HG03159 (cell line): ENCODE measurements at regions not wholly inside any gene's neighbourhood (a gene's known extent, or its start where the extent isn't known, plus 50 kb on each side); places are given as distances from the start of the nearest gene placed in this dataset.
"Not testable (repeated sequence)": the region's sequence is repeated elsewhere in the genome, so short reads cannot be mapped to it uniquely, and the experiment has no call there.

Source experiments
- ATAC-seq: cut with Tn5 transposase; IDR thresholded peaks from one replicate; pipeline ENCODE4 v1.9.1; 2021; ENCODE audit warnings: mild to moderate bottlenecking, moderate library complexity; ENCODE audit not compliant: unreplicated experiment

DNA sequence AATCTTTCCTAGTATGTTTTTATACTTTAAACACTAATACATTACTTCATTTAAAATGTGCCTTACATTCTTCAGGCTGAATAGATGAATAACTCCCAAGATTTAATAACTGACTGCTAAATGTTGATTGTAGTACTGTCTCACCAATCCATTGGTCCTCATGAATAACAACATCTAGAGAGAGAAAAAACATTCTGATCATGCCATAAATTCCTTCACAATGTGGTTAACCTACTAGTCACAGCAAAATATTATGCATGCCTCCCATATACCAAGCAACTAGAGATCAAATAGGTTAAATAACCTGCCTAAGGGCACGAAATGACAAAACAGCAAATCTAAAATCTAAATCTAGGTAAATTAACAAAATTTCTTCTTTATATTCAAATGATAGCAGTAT is 66.2 kb downstream of the SYT15 start:
- not testable (repeated sequence) for ATAC-seq

DNA sequence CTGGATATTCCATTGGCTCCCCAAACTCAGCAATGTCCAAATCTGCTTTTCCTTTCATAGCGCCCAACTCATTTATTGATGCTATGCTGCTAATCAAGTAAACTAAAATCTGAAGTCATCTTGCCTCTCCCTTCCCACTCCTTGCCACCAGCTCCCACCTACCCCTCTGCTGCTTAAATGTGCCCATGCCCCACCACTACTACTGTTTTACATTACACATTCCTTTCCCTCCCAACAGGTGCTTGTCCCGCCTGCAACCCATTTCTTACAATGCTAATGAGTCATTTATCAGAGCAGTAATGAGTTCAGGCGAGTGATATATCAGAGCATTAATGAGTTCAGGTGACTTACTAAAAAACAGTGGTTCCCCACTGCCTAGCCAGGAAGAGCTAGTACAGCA is 67.2 kb downstream of the SYT15 start:
- not testable (repeated sequence) for ATAC-seq

DNA sequence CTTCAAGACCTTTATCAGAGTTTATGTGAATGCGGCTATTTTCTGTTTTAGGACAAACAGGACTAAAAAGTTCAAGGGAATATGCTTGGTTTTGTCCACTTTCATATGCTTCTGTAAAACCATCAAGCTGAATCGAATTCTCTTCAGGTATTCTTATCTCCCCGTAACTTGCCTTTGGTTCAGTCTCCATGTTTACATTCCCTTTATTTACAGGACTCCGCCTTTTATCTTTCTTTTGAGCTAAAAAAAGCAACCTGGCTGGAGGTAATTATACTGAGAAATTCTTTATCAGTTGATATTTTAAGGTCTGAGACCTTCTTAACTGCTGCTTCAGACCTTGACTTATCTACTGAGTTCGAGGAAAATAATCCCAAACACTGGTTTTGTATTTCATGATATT is 72.0 kb downstream of the SYT15 start:
- not testable (repeated sequence) for ATAC-seq

GRCh38 chr10:46657437-46657836 is 78.5 kb downstream of the SYT15 start:
- ATAC-seq, result not testable (repeated sequence)

DNA sequence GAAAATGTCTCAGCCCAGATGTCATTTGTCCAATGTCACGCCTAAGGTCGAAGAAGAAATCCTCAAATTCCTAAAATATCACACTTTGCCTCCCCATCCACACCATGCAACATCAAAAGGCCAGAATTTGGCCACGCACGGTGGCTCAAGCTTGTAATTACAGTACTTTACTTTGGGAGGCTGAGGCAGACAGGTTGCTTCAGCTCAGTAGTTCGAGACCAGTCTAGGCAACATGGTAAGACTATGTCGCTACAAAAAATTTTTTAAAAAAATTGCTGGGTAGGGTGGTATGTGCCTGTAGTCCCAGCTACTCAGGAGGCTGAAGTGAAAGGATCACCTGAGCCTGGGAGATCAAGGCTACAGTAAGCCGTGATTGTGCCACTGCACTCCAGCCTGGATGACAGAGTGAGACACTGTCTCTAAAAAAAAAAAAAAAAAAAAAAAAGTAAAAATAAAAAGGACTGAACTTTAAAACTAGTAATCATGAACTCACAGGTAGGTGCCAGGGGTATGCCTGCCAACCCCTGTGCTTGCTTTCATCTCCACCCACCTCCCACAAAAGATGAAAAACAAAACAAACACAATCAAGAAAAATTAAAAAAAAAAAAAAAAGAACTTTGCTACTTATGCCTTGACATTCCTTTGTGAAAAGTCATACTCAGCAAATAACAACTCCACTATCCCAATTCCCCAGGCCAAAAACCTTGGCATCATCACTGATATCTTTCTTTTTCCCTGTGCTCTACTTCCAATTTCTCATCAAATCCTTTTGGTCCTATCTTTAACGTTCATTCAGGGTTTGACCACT is 81.3 kb downstream of the SYT15 start:
- not testable (repeated sequence) for ATAC-seq

DNA sequence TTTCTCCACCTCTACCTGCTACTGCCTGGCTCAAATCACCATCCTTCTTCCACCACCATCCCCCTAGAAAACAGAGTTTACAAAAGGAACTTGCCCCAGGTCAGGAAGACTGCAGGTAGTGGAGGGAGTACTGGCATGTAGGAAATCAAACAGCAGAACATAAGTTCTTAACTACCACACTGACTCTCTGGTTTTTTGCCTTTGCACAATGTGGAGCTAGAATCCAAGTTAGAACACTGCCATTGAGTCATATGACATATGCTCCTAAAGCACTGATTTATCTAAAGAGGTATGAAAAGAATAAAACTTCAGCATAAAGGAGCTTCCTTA is 81.9 kb downstream of the SYT15 start:
- not testable (repeated sequence) for ATAC-seq

DNA sequence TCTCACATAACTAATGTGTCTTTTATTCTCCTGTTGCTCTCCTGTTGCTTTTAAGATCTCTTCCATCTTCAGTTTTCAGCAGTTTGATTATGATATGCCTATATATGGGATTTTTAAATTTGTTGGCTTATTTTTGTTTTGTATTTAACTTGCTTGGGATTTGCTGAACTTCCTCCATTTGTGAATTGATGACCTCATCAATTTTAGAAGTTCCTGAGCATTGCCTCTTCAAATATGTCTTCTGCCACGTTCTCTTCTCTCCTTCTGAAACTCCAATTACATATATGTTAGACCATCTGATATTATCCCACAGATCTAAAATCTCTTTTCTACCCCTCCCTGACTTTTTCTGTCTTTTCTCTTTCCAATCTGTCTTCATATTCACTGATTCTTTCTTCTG is 86.6 kb downstream of the SYT15 start:
- not testable (repeated sequence) for ATAC-seq

GRCh38 chr10:46668357-46668997 is 89.5 kb downstream of the SYT15 start:
- not testable (repeated sequence) for ATAC-seq

DNA sequence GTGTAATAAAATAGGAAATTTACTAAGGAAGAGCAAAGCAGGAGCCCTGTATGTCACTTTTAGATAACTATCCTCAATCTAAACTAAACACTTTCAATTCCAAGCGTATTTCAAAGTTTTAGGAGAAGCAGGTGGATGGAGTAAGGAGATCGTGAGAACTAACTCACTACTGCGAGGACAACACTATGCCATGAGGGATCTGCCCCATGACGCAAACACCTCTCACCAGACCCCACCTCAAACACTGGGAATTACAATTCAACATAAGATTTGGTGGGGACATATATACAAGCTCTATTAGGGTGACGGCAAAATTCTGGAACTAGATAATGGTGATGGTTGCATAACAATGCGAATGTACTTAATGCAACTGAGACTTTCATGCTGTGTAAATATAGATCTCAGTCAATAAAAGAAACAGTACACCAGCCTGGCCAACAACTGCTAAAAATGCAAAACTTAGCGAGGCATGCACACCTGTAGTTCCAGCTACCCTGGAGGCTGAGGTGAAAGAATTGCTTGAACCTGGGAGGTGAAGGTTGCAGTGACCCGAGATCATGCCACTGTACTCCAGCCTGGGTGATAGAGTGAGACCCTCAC is 99.0 kb downstream of the SYT15 start:
- not testable (repeated sequence) for ATAC-seq

GRCh38 chr10:46691397-46691796 is 112.5 kb downstream of the SYT15 start:
- ATAC-seq, result not testable (repeated sequence)

DNA sequence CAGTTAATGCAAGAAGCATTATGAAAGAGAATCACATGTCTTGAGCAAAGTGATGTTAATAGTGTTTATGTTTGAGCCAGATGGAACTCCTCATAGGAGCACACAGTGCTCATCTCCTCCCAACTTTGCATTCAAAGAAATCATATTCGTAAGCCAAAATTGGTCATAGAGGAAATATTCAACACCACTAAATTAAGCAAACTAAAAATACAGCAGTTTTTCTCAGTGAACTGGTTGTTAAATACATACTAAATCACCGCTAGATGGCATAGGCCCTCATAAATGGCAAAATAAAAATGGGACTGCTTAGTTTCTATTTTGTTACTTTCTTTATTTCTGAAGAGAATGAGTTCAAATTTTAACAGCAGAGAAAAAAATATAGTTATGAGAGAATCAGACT is 114.3 kb downstream of the SYT15 start:
- ATAC-seq, result not testable (repeated sequence)

- ATAC-seq, result not testable (repeated sequence)
Observed at GRCh38 chr10:46717264-46717663, 138.3 kb downstream of the SYT15 start.

DNA sequence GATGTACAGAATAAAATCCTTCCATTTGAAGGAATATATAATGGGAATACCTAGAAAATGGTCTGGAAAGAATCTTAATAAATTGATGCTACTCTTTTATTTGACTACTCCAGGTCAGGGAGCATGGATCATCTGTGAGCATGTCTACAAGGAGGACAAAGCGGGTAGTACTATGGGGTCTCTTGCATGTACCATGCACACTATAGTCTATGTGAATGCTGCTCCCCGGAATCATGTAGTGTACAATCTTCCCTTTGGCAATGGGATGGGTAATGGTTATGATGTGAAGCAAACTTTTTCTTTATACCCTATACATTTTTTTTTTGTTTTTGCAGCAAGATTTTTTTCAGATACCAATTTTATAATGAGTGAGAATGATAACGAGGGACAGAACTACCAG is 139.1 kb downstream of the SYT15 start:
- ATAC-seq, result not testable (repeated sequence)

DNA sequence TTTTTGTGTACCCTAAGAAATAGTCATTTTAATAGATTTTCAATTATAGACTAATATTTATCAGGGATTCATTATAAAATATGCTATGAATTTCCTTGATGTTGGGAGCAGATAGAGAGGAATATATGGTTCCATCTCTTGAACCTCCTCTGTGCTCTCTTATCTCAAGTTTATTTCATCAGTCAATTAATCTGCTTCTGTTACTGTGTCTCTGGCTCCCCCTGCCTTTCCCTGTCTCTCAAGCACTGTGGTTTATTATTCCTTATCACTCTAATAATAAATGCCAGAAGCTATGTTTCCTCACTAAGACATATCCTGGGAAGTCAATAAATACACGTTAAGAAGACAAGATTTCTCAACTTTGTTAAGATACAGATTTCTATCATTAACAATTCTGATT is 141.5 kb downstream of the SYT15 start:
- not testable (repeated sequence) for ATAC-seq

GRCh38 chr10:46720811-46721518 is 142.0 kb downstream of the SYT15 start:
- not testable (repeated sequence) for ATAC-seq

DNA sequence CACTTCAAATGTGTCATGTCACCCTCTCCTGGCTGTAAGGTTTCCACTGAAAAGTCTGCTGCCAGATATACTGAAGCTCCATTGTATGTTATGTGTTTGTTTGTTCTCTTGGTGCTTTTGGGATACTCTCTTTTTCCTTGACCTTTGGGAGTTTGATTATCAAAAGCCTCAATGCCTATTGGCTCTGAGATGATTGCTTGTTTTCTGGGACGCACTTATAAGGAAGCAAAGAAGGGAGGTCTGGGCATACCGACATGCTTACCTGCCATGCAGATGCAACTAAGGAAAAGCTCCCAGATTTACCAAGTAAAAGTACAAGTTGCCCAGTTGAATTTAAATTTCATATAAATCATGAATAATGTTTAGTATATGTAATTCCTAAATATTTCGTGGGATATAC is 145.3 kb downstream of the SYT15 start:
- not testable (repeated sequence) for ATAC-seq

DNA sequence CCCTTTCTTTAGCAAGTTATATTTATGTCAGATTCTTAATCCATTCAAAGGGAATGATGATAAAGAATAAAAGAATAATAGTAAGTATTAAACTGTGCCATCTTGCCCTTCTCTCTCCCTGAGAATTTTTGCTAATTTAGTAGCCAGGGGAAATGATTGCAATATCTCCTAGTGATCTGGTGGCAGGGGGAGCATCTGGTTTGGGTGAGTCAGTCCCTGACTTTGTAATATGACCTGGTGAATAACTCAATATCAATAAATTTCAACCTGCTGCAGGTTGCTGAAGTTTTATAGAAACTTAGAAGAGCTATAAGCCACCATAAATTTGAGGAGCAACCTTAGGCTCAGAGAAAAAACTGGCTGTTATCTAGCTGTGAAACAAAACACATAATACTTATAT is 149.4 kb downstream of the SYT15 start:
- not testable (repeated sequence) for ATAC-seq

DNA sequence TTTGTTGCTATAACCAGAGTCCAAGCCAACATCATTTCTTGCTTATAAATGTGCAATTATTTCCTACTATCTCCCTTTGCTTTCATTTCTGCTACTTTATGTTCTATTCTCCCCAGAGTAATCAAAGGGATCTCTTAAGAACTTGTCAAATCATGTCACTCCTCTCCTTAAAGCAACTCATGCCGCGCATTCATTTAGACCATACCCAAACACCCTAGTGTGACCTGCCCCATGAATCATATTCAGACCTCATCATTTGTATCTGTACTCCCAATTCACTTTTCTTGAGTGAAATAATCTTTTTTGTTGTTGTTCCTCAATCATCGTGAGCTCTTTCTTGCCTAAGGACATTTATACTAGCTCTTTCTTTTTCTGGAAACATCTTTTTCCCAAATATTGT is 151.8 kb downstream of the SYT15 start:
- not testable (repeated sequence) for ATAC-seq

GRCh38 chr10:46733635-46734261 is 154.8 kb downstream of the SYT15 start:
- ATAC-seq, result not testable (repeated sequence)

GRCh38 chr10:46734262-46734642 is 155.3 kb downstream of the SYT15 start:
- not testable (repeated sequence) for ATAC-seq

DNA sequence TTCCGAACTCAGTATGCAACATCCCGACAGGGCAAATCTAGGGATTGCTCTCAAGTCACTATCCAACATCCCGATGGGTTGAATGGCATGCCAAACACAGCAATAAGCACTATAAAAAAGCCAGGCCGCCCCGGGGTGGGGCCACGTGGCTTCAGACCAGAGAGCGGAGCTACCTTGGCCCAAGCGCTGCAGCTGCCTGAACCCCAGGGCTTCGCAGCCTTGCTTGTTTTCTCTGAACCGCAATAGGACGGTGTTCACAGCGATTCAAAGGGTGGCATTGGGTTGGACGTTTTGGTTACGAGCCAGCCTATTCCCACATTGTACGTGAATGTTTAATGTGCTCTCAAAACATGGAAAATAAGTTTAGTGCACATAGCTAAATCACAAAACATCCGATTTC is 161.0 kb downstream of the SYT15 start:
- not testable (repeated sequence) for ATAC-seq
